ENCODE measurements at regions not wholly inside any gene's neighbourhood (a gene's known extent, or its start where the extent isn't known, plus 50 kb on each side); places are given as distances from the start of the nearest gene placed in this dataset.

DNA sequence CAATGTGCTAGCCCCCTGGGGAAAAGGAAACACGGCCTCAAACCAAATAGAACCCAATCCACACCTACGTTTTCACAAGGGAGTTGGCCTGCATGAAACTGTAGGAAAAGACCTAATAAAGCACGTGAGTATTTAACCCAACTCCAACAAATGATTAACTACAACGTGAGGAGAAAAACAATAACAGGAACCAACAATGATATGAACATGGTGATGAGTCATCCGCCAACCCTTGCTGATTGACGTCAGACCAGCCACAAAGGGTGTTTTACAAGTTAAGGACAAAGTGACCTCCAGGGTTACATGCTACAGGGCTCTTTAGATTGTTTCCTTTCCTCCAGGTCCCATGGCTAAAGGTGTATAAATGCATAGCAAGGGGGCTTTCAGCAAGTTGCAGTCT, 460.5 kb downstream of the COG6 start (continued):
- TF ChIP-seq, protein P1, sequence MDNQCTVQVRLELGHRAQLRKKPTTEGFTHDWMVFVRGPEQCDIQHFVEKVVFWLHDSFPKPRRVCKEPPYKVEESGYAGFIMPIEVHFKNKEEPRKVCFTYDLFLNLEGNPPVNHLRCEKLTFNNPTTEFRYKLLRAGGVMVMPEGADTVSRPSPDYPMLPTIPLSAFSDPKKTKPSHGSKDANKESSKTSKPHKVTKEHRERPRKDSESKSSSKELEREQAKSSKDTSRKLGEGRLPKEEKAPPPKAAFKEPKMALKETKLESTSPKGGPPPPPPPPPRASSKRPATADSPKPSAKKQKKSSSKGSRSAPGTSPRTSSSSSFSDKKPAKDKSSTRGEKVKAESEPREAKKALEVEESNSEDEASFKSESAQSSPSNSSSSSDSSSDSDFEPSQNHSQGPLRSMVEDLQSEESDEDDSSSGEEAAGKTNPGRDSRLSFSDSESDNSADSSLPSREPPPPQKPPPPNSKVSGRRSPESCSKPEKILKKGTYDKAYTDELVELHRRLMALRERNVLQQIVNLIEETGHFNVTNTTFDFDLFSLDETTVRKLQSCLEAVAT (IDR thresholded peaks at IDR 0.05): no peak
- TF ChIP-seq HDAC2 (IDR thresholded peaks at IDR 0.05) (no peak), BCL6 (CRISPR knock-in tag; IDR thresholded peaks at IDR 0.05) (no peak), FOXP1 (CRISPR knock-in tag; IDR thresholded peaks at IDR 0.05) (no peak), ILK (tag; IDR thresholded peaks at IDR 0.05; ENCODE audit: borderline replicate concordance, low read depth) (no peak), SOX6 (IDR thresholded peaks at IDR 0.05) (peak; percentile 88), HMGN3 (IDR thresholded peaks at IDR 0.05; ENCODE audit: borderline replicate concordance, extremely low read depth, insufficient read length, low read depth, low read length) (no peak), ESRRB (CRISPR knock-in tag; IDR thresholded peaks at IDR 0.05; ENCODE audit: borderline replicate concordance) (no peak), BRD9 (IDR thresholded peaks at IDR 0.05; ENCODE audit: low read depth, partially characterized antibody) (no peak), MAFF (IDR thresholded peaks at IDR 0.05; ENCODE audit: low read length) (no peak), ADNP (tag; IDR thresholded peaks at IDR 0.05) (no peak), ARID1B (IDR thresholded peaks at IDR 0.05) (peak; percentile 62), CHD1 (IDR thresholded peaks at IDR 0.05; ENCODE audit: low read length) (no peak), NFE2 (IDR thresholded peaks at IDR 0.05; ENCODE audit: low read depth) (peak; percentile 50; the same call in 1 of the 2 replicates), MEF2D (tag; conservative IDR thresholded peaks at IDR 0.05; ENCODE audit: low read depth) (no peak), NFE2L1 (tag; IDR thresholded peaks at IDR 0.05; ENCODE audit: borderline replicate concordance, low read depth) (no peak)
- TF ChIP-seq, protein P2, sequence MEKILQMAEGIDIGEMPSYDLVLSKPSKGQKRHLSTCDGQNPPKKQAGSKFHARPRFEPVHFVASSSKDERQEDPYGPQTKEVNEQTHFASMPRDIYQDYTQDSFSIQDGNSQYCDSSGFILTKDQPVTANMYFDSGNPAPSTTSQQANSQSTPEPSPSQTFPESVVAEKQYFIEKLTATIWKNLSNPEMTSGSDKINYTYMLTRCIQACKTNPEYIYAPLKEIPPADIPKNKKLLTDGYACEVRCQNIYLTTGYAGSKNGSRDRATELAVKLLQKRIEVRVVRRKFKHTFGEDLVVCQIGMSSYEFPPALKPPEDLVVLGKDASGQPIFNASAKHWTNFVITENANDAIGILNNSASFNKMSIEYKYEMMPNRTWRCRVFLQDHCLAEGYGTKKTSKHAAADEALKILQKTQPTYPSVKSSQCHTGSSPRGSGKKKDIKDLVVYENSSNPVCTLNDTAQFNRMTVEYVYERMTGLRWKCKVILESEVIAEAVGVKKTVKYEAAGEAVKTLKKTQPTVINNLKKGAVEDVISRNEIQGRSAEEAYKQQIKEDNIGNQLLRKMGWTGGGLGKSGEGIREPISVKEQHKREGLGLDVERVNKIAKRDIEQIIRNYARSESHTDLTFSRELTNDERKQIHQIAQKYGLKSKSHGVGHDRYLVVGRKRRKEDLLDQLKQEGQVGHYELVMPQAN (IDR thresholded peaks at IDR 0.05; ENCODE audit: borderline replicate concordance): no peak
- TF ChIP-seq, protein P3, sequence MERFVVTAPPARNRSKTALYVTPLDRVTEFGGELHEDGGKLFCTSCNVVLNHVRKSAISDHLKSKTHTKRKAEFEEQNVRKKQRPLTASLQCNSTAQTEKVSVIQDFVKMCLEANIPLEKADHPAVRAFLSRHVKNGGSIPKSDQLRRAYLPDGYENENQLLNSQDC (CRISPR knock-in tag; IDR thresholded peaks at IDR 0.05): no peak
- TF ChIP-seq, protein P4, sequence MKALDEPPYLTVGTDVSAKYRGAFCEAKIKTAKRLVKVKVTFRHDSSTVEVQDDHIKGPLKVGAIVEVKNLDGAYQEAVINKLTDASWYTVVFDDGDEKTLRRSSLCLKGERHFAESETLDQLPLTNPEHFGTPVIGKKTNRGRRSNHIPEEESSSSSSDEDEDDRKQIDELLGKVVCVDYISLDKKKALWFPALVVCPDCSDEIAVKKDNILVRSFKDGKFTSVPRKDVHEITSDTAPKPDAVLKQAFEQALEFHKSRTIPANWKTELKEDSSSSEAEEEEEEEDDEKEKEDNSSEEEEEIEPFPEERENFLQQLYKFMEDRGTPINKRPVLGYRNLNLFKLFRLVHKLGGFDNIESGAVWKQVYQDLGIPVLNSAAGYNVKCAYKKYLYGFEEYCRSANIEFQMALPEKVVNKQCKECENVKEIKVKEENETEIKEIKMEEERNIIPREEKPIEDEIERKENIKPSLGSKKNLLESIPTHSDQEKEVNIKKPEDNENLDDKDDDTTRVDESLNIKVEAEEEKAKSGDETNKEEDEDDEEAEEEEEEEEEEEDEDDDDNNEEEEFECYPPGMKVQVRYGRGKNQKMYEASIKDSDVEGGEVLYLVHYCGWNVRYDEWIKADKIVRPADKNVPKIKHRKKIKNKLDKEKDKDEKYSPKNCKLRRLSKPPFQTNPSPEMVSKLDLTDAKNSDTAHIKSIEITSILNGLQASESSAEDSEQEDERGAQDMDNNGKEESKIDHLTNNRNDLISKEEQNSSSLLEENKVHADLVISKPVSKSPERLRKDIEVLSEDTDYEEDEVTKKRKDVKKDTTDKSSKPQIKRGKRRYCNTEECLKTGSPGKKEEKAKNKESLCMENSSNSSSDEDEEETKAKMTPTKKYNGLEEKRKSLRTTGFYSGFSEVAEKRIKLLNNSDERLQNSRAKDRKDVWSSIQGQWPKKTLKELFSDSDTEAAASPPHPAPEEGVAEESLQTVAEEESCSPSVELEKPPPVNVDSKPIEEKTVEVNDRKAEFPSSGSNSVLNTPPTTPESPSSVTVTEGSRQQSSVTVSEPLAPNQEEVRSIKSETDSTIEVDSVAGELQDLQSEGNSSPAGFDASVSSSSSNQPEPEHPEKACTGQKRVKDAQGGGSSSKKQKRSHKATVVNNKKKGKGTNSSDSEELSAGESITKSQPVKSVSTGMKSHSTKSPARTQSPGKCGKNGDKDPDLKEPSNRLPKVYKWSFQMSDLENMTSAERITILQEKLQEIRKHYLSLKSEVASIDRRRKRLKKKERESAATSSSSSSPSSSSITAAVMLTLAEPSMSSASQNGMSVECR (CRISPR knock-in tag; IDR thresholded peaks at IDR 0.05): no peak
- TF ChIP-seq, protein P5, sequence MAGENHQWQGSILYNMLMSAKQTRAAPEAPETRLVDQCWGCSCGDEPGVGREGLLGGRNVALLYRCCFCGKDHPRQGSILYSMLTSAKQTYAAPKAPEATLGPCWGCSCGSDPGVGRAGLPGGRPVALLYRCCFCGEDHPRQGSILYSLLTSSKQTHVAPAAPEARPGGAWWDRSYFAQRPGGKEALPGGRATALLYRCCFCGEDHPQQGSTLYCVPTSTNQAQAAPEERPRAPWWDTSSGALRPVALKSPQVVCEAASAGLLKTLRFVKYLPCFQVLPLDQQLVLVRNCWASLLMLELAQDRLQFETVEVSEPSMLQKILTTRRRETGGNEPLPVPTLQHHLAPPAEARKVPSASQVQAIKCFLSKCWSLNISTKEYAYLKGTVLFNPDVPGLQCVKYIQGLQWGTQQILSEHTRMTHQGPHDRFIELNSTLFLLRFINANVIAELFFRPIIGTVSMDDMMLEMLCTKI (IDR thresholded peaks at IDR 0.05; ENCODE audit: partially characterized antibody): no peak
